ENCODE measurements at regions not wholly inside any gene's neighbourhood (a gene's known extent, or its start where the extent isn't known, plus 50 kb on each side); places are given as distances from the start of the nearest gene placed in this dataset.

DNA sequence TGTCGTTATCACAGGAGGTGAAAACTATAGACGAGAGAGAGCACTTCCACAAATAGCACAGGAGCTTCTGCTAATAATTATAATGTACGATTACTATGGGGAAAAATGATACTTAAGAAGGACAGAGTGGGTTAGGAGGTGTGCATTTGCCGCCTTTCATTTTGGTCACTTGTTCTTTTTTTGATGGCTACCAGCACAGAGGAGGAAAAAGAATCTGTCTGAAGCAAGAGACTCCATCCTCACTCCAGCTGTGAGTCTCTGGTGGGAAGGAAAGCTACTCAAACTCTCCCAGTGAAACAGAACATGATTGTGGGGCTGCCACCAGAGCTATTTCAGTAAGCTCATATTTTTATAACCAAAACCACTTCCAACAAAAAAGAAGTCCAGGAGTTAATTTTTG is 270.4 kb upstream of the TMEM161B start:
- TF ChIP-seq, protein P1, sequence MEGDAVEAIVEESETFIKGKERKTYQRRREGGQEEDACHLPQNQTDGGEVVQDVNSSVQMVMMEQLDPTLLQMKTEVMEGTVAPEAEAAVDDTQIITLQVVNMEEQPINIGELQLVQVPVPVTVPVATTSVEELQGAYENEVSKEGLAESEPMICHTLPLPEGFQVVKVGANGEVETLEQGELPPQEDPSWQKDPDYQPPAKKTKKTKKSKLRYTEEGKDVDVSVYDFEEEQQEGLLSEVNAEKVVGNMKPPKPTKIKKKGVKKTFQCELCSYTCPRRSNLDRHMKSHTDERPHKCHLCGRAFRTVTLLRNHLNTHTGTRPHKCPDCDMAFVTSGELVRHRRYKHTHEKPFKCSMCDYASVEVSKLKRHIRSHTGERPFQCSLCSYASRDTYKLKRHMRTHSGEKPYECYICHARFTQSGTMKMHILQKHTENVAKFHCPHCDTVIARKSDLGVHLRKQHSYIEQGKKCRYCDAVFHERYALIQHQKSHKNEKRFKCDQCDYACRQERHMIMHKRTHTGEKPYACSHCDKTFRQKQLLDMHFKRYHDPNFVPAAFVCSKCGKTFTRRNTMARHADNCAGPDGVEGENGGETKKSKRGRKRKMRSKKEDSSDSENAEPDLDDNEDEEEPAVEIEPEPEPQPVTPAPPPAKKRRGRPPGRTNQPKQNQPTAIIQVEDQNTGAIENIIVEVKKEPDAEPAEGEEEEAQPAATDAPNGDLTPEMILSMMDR (IDR thresholded peaks at IDR 0.05; ENCODE audit: poor library complexity, severe bottlenecking) = no peak
- TF ChIP-seq, protein P2, sequence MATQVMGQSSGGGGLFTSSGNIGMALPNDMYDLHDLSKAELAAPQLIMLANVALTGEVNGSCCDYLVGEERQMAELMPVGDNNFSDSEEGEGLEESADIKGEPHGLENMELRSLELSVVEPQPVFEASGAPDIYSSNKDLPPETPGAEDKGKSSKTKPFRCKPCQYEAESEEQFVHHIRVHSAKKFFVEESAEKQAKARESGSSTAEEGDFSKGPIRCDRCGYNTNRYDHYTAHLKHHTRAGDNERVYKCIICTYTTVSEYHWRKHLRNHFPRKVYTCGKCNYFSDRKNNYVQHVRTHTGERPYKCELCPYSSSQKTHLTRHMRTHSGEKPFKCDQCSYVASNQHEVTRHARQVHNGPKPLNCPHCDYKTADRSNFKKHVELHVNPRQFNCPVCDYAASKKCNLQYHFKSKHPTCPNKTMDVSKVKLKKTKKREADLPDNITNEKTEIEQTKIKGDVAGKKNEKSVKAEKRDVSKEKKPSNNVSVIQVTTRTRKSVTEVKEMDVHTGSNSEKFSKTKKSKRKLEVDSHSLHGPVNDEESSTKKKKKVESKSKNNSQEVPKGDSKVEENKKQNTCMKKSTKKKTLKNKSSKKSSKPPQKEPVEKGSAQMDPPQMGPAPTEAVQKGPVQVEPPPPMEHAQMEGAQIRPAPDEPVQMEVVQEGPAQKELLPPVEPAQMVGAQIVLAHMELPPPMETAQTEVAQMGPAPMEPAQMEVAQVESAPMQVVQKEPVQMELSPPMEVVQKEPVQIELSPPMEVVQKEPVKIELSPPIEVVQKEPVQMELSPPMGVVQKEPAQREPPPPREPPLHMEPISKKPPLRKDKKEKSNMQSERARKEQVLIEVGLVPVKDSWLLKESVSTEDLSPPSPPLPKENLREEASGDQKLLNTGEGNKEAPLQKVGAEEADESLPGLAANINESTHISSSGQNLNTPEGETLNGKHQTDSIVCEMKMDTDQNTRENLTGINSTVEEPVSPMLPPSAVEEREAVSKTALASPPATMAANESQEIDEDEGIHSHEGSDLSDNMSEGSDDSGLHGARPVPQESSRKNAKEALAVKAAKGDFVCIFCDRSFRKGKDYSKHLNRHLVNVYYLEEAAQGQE (IDR thresholded peaks at IDR 0.05; ENCODE audit: borderline replicate concordance) = no peak
- TF ChIP-seq SMC3 (conservative IDR thresholded peaks at IDR 0.05; ENCODE audit: poor library complexity) (no peak), EZH2 (IDR thresholded peaks at IDR 0.05; ENCODE audit: borderline replicate concordance, insufficient read depth, low read length, poor library complexity, severe bottlenecking) (no peak), POLR2AphosphoS5 (IDR thresholded peaks at IDR 0.05) (peak; percentile 62), RAD21 (conservative IDR thresholded peaks at IDR 0.05) (no peak), EP300 (conservative IDR thresholded peaks at IDR 0.05; ENCODE audit: poor library complexity, severe bottlenecking) (no peak), MXI1 (conservative IDR thresholded peaks at IDR 0.05; ENCODE audit: poor library complexity, severe bottlenecking) (no peak), TAF1 (IDR thresholded peaks at IDR 0.05; ENCODE audit: low read depth) (no peak)

Measured in neural cell (in vitro differentiated cells).